Urothelium cell line (cell line): ENCODE measurements at regions not wholly inside any gene's neighbourhood (a gene's known extent, or its start where the extent isn't known, plus 50 kb on each side); places are given as distances from the start of the nearest gene placed in this dataset.
A peak's percentile ranks its signal among the peaks of the same experiment; 100 is the strongest.

Experiments
- DNase-seq: peaks from one replicate; pipeline ENCODE4 v3.0.0; 2011; ENCODE audit warnings: low spot score, mixed read lengths
- FAIRE-seq: peaks from 2 replicates; lab custom pipeline; 2011; peaks lifted over from hg19 to GRCh38; lab: Jason Lieb, UNC

- FAIRE-seq (no peak), DNase-seq (no peak)
Observed at GRCh38 chr21:16775076-16775475, 737.8 kb upstream of the CXADR start.

GRCh38 chr21:16777041-16777720 lies 735.7 kb upstream of the CXADR start:
- DNase-seq (no peak), FAIRE-seq (no peak)

- no peak for DNase-seq
- FAIRE-seq = no peak
Observed at GRCh38 chr21:16788584-16788983, 724.3 kb upstream of the CXADR start.

- DNase-seq (no peak), FAIRE-seq (no peak)
Observed at GRCh38 chr21:16789636-16790035, 723.2 kb upstream of the CXADR start.

DNA sequence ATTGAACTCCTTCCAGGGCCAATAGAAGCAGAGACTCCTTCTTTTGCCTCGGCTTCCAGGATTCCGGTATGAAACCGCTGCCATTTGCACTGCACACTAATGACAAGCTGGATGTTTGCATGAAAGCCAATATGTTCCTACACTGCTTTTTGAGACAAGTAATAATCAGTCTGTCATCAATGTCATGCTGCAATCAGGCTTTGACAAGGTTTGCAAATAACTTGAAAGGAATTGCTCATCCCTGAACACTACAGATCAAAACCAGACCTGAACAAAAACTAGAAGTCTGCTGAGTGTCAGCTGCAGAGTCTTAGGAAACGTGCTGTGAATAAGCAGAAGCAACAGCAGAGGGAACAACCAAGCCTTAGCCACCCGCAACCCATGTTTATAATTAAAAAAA lies 720.7 kb upstream of the CXADR start:
- FAIRE-seq (no peak), DNase-seq (no peak)

DNA sequence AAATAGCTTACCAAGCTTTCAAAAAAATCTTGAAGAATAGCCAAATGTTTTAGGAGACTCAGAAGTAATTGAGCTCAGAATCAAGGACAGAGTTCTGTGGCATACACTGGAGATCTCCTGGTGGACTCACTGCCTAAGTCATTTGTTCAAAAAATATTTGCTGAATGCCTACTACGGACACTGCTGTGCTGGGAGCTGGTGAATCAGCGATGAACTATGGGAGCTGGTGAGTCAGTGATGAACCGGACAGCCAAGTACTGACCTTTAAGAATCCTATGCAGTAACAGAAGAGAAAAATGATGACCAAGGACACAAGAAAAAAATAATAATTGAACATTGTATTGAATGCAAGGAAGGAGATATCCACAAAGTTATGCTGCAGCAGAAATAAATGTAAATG lies 717.9 kb upstream of the CXADR start:
- FAIRE-seq (no peak), DNase-seq (peak; percentile 50)

- DNase-seq = no peak
- FAIRE-seq = no peak
Observed at GRCh38 chr21:16796776-16797175, 716.1 kb upstream of the CXADR start.

GRCh38 chr21:16797540-16797939 lies 715.3 kb upstream of the CXADR start:
- DNase-seq (no peak), FAIRE-seq (no peak)

DNA sequence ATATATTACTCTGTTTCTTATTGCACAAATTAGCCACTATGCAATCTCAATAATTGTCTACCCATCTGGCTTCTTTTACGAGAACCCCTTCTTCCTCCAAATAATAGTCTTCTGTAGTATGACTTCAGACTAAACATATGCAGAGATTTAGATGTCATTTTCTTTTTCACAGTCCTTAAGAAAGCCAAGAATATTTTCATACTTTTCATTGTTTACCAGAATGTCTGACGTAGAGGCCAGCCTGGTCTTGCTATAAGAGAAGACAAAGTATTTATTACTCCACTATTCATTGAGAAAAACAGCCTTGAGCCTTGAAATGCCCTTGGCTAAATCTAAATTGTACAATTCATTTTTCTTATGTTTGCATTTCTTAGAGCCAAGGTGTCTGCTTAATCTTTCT lies 714.9 kb upstream of the CXADR start:
- no peak for DNase-seq
- FAIRE-seq = no peak

DNA sequence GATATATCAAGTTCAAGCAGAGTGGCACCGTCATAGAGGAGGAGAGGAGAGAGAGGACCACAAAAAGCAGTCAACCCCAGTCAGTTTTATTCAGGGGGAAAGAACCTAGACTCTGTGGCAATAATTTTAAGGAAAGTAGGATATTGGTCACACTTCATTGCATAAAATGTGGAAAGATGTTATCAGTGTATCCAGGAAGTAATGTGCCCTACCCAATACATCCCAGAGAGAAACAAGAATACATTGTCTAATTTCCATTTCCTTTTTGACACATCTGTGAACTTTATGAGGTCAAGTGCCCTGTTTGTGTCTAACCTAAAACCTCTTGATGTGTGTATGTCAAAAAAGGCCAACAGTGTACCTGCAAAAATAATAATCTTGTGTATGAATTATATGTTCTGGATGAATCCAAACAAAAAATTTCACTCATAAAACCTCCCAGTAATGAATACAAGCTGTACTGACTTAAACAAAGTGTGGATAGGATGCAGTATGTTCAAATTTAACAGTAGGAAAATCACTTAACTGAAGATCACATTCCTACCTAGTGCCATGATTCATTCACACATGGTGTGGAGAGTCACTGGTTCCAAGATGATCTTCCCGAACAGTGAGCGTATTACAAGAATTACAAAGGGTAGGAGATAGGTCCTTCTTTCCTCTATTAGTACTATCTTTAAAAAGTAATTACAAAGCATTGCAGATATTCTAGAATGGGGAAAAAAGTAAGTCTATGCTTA lies 712.1 kb upstream of the CXADR start:
- FAIRE-seq = no peak

GRCh38 chr21:16811011-16811410 lies 701.8 kb upstream of the CXADR start:
- DNase-seq (no peak), FAIRE-seq (no peak)

More for the DNA sequence above, 712.1 kb upstream of the CXADR start:
- DNase-seq = no peak

DNA sequence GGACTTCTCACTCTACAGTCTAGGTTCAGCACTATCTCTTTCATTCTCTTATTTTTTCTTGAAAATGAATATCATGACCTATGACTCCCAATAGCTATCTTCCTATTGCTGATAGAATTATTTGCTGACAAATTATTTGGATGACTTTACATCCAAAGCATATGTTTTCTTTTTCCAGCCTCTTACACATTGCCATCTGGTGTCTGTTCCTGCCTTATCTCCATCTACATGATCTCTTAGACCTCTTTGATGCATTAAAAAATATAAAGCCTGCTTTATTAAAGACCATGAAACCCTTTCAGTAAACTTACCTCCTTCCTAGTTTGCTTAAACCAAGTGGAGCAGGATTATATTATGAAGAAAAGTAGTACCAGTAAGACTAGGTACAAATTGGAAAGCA lies 700.9 kb upstream of the CXADR start:
- no peak for DNase-seq
- FAIRE-seq = no peak

- DNase-seq (no peak), FAIRE-seq (no peak)
Observed at GRCh38 chr21:16815243-16815642, 697.6 kb upstream of the CXADR start.

GRCh38 chr21:16821588-16821987 lies 691.3 kb upstream of the CXADR start:
- DNase-seq = no peak

GRCh38 chr21:16829532-16829931 lies 683.3 kb upstream of the CXADR start:
- FAIRE-seq (no peak), DNase-seq (no peak)

More at GRCh38 chr21:16821588-16821987, 691.3 kb upstream of the CXADR start:
- no peak for FAIRE-seq

- FAIRE-seq (no peak), DNase-seq (no peak)
Observed at GRCh38 chr21:16832791-16833190, 680.1 kb upstream of the CXADR start.

GRCh38 chr21:16834791-16835190 lies 678.1 kb upstream of the CXADR start:
- FAIRE-seq (no peak), DNase-seq (no peak)

DNA sequence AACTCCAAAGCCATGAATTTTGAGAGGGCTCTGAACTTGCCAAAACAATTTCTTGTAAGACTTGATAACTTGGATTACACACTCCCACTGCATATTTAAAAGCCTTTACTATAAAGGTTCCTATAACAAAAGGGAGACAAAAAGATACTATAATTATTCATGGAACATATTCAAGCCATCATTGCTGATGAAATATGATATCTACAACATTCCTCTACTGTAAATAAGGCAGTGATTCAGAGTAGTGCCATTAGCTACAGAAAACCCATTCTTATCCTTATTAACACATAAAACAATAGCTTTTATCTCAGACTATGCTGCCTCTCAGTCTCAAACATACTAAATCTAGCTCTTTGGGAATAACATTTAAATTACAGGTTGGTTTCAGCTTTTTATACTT lies 675.5 kb upstream of the CXADR start:
- no peak for DNase-seq
- FAIRE-seq = no peak

- DNase-seq (no peak), FAIRE-seq (no peak)
Observed at GRCh38 chr21:16837721-16838120, 675.1 kb upstream of the CXADR start.

DNA sequence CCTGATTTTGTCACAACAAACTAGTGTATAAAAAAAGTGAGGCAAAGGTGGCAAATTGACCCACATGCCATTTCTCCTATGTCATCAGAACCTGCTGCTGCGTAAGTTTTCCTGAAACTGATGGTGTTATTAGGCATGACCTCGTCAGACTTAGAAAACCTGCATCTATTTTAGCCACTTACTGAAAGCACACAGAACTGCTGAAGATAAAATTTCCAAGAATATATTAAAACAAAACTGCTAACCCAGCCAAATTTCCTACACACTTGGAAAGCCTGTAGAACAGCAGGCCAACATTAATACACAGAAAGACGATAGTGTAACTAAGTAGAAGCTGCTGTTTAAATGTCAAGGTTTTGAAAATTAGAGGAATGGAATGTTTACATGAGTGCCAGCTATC lies 674.5 kb upstream of the CXADR start:
- no peak for FAIRE-seq
- no peak for DNase-seq

DNA sequence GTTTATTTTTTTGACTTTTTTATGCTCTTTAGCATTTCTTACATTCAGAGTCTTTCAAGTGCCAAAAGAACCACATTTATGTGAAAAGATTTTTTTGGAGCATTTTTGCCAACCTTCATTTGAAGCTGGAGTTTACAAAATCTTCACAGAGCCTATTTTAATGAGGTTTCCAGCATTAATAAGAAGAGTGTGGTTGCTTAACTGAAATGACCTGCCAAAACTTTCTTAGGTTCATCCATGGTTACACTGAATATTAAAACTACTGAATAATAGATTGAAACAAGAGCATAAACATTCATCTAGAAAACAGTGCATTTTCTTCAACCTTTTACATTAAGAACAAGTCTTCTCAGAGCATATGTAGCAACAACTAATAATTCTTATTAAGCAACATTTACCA lies 672.3 kb upstream of the CXADR start:
- FAIRE-seq = no peak

DNA sequence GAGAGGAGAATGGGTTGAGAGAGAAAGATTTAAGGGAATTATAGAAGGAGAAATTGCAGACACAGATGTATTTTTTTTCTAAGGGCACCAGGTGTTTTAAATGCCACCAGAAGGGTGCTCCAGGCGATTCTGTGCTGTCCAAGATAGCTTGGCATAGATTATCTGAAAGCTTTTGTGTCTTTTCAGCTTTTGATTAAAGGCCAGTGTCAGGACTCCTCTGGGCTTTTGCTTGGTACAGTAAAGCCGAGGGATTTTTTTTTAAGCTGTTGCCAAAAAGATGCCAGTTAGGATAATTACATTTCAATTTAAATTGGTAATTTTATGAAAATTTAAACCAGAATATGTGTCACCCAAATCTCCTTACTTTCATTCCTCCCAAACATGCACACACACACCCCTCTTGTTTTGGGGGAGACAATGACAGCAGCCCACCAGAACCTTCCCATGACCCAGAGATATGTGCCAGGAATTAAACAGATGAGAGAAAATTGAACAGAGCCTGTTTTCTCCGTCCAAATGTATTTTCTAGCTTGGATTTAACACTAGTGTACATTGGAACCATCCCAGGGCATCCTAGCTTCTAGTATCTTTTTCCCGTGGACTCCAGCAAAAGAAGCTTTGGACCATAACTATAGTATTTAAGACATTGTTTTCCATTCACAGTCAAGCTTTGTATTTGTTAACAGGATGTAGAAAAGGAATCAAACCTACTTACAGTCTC lies 670.7 kb upstream of the CXADR start:
- FAIRE-seq = no peak
- DNase-seq = no peak

More for the DNA sequence above, 672.3 kb upstream of the CXADR start:
- no peak for DNase-seq
